GM12891 (cell line): ENCODE measurements at regions not wholly inside any gene's neighbourhood (a gene's known extent, or its start where the extent isn't known, plus 50 kb on each side); places are given as distances from the start of the nearest gene placed in this dataset.

ENCODE experiments used
- POLR2A ChIP-seq: IDR thresholded peaks from 2 replicates; pipeline ENCODE4 v1.6.1; 2011; ENCODE audit warnings: low read depth, low read length, control low read depth
- POLR2AphosphoS5 ChIP-seq: IDR thresholded peaks from 2 replicates; pipeline ENCODE4 v1.6.1; 2011; ENCODE audit warnings: low read depth, low read length, control low read depth

GRCh38 chr12:54723379-54724256 is 75.5 kb upstream of the DCD start:
- TF ChIP-seq POLR2AphosphoS5 = no peak
- no peak for TF ChIP-seq POLR2A
